Heart left ventricle (tissue), 13 donors: ENCODE measurements at regions not wholly inside any gene's neighbourhood (a gene's known extent, or its start where the extent isn't known, plus 50 kb on each side); places are given as distances from the start of the nearest gene placed in this dataset.
"Not testable (repeated sequence)": the region's sequence is repeated elsewhere in the genome, so short reads cannot be mapped to it uniquely, and the experiment has no call there.

Experiments
- POLR2A ChIP-seq, 2 donors: fragments of 450-650 bp; IDR thresholded peaks; one replicate each; pipeline ENCODE4 v1.6.1; 2017; ENCODE audit warnings: antibody characterized with exemption in 2 of 2, mild to moderate bottlenecking in 2 of 2, moderate library complexity in 2 of 2
- TF ChIP-seq, protein P1 (sequence below), 12 donors: fragments of 200-600 bp; sonication (generic) in 4 of 12; IDR thresholded peaks; one replicate each; pipeline versions ENCODE4 v1.5.0 to v1.8.0; 2018 to 2022; ENCODE audit warnings: antibody characterized with exemption in 12 of 12, mild to moderate bottlenecking in 5 of 12
- donor health status: ischemic (EF 13 %, LVEDD 7.1; RV severe dilation, severe dysfunction).
- donor health status: DM: no; HTN: yes; CAD: no.
- donor health status: DM: no; HTN: no; CAD: no.
- donor health status: ischemic (EF 25% LVEDD 6.9; RV normal size, moderate dysfunction).
- donor health status: ischemic (EF 25% LVEDD 5.7; RV mildly dilated, moderate dysfunction).
- donor health status: ischemic (EF 35%, LVEDD 5.7; RV mildly dilated, moderate dysfunction).
- donor health status: nonischemic (EF 11% LVEDD 7.7; RV severe dilation, severe dysfunction).
- donor health status: DM: yes; HTN: yes; CAD: no.
- donor health status: PGD.
- donor health status: ischemic (EF 29% LVEDD 5.4; RV normal size, mild dysfunction).
- donor health status: nonischemic (EF 23%, LVEDD 6.1; RV moderate dilation, normal function).

DNA sequence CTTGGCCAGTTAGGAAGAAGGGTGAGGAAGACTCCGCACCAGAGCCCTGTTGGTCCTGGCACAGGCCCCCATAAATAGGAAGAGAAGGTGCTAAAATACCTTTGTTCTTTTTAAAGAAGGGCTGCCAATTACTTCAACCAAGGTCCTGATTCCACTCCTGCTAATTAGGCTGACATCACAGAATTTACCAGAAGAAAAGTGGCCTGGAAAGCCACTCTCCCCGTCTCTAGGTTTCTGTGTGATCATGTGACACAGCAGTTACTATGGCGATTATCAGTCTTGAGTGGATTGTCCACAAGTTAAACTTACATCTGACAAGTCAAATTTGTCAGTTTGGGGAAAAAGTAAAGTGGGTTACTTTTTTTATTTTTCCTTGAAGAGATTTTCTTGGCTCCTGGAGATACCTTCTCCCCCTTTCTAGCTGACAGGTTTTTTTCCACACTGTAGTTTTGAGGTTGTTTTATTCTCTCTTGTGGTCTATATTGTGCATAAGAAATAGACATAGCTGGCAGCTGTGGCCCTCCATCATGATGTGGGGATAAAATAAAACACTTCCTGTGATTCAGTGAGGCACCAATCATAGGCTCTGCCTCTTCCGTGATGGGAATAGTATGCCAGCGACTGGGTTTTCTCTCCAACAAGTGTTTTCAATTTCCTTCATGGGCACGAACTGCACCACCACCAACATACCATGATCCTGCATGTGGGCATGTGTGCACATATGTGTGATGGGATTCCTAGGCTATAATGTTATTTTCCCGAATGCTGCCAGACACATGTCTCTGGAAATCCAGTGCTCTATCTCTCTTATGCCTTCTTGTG lies 181.9 kb downstream of the BCL2L11 start:
- TF ChIP-seq, protein P1, sequence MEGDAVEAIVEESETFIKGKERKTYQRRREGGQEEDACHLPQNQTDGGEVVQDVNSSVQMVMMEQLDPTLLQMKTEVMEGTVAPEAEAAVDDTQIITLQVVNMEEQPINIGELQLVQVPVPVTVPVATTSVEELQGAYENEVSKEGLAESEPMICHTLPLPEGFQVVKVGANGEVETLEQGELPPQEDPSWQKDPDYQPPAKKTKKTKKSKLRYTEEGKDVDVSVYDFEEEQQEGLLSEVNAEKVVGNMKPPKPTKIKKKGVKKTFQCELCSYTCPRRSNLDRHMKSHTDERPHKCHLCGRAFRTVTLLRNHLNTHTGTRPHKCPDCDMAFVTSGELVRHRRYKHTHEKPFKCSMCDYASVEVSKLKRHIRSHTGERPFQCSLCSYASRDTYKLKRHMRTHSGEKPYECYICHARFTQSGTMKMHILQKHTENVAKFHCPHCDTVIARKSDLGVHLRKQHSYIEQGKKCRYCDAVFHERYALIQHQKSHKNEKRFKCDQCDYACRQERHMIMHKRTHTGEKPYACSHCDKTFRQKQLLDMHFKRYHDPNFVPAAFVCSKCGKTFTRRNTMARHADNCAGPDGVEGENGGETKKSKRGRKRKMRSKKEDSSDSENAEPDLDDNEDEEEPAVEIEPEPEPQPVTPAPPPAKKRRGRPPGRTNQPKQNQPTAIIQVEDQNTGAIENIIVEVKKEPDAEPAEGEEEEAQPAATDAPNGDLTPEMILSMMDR (IDR thresholded peaks at IDR 0.05): not testable (repeated sequence)
- TF ChIP-seq POLR2A (IDR thresholded peaks at IDR 0.05): not testable (repeated sequence)
